Gastrocnemius medialis (tissue), 4 donors: ENCODE measurements at regions not wholly inside any gene's neighbourhood (a gene's known extent, or its start where the extent isn't known, plus 50 kb on each side); places are given as distances from the start of the nearest gene placed in this dataset.

Source experiments
- POLR2A ChIP-seq, 2 donors: fragments of 450-650 bp; IDR thresholded peaks; one replicate each; pipeline ENCODE4 v1.6.1; 2017; ENCODE audit warnings: antibody characterized with exemption in 2 of 2, mild to moderate bottlenecking in 2 of 2, moderate library complexity in 2 of 2
- TF ChIP-seq, protein P1 (sequence below), 5 experiments: fragments of 450-650 bp in 3 of 5; fragments of 200-600 bp in 2 of 5; sonication (generic) in 2 of 5; IDR thresholded peaks in 4 of 5; conservative IDR thresholded peaks in 1 of 5; 1 replicate in 4 of 5; 2 replicates in 1 of 5; pipeline ENCODE4 v1.5.1; 2016 to 2019; ENCODE audit warnings: antibody characterized with exemption in 5 of 5, mild to moderate bottlenecking in 3 of 5, moderate library complexity in 3 of 5

DNA sequence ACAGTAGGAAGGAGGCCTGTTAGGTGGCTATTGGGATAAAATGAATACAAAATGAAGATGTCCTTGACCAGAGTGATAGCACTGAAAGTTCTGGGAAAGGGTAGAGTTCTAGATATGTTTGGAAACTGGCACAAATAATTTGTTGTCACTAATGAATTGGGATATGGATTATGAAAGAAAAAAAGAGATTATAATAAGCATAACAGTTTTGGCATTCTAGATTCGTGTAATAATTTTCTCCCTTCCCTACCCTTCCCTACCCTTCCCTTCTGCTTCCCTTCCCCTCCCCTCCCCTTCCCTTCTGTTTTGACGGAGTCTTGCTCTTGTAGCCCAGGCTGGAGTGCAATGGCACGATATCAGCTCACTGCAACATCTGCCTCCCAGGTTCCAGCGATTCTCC is 271.0 kb upstream of the PRR20A start:
- TF ChIP-seq, protein P1, sequence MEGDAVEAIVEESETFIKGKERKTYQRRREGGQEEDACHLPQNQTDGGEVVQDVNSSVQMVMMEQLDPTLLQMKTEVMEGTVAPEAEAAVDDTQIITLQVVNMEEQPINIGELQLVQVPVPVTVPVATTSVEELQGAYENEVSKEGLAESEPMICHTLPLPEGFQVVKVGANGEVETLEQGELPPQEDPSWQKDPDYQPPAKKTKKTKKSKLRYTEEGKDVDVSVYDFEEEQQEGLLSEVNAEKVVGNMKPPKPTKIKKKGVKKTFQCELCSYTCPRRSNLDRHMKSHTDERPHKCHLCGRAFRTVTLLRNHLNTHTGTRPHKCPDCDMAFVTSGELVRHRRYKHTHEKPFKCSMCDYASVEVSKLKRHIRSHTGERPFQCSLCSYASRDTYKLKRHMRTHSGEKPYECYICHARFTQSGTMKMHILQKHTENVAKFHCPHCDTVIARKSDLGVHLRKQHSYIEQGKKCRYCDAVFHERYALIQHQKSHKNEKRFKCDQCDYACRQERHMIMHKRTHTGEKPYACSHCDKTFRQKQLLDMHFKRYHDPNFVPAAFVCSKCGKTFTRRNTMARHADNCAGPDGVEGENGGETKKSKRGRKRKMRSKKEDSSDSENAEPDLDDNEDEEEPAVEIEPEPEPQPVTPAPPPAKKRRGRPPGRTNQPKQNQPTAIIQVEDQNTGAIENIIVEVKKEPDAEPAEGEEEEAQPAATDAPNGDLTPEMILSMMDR (IDR thresholded peaks at IDR 0.05 in 4 of 5, conservative IDR thresholded peaks at IDR 0.05 in 1 of 5): no peak
- no peak for TF ChIP-seq POLR2A (IDR thresholded peaks at IDR 0.05)
